MM.1S (cell line): ENCODE measurements at regions not wholly inside any gene's neighbourhood (a gene's known extent, or its start where the extent isn't known, plus 50 kb on each side); places are given as distances from the start of the nearest gene placed in this dataset.
"Not testable (repeated sequence)": the region's sequence is repeated elsewhere in the genome, so short reads cannot be mapped to it uniquely, and the experiment has no call there.

Experiments
- EZH2 ChIP-seq: fragments of 300-600 bp; sonication (generic); optimal IDR thresholded peaks from 2 replicates; pipeline ENCODE3; 2017; ENCODE audit warnings: low read depth, mild to moderate bottlenecking, antibody characterized with exemption, low read length, mixed read lengths
- EZH2phosphoT487 ChIP-seq: fragments of 300-600 bp; sonication (generic); IDR thresholded peaks from 2 replicates; pipeline ENCODE4 v1.6.1; 2018; ENCODE audit warnings: antibody characterized with exemption, low read length
- TF ChIP-seq, protein P1 (sequence below): fragments of 300-600 bp; sonication (generic); IDR thresholded peaks from 2 replicates; pipeline ENCODE4 v1.5.1; 2016; ENCODE audit warnings: antibody characterized with exemption, low read length, mixed read lengths

DNA sequence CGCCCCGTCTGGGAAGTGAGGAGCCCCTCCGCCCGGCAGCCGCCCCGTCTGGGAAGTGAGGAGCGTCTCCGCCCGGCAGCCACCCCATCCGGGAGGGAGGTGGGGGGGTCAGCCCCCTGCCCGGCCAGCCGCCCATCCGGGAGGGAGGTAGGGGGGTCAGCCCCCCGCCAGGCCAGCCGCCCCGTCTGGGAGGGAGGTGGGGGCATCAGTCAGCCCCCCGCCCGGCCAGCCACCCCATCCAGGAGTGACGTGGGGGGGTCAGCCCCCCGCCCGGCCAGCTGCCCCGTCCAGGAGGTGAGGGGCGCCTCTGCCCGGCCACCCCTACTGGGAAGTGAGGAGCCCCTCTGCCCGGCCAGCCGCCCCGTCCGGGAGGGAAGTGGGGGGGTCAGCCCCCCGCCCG is 297.5 kb upstream of the DYNLRB2 start:
- not testable (repeated sequence) for TF ChIP-seq EZH2, EZH2phosphoT487
- TF ChIP-seq, protein P1, sequence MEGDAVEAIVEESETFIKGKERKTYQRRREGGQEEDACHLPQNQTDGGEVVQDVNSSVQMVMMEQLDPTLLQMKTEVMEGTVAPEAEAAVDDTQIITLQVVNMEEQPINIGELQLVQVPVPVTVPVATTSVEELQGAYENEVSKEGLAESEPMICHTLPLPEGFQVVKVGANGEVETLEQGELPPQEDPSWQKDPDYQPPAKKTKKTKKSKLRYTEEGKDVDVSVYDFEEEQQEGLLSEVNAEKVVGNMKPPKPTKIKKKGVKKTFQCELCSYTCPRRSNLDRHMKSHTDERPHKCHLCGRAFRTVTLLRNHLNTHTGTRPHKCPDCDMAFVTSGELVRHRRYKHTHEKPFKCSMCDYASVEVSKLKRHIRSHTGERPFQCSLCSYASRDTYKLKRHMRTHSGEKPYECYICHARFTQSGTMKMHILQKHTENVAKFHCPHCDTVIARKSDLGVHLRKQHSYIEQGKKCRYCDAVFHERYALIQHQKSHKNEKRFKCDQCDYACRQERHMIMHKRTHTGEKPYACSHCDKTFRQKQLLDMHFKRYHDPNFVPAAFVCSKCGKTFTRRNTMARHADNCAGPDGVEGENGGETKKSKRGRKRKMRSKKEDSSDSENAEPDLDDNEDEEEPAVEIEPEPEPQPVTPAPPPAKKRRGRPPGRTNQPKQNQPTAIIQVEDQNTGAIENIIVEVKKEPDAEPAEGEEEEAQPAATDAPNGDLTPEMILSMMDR: not testable (repeated sequence)
